MM.1S (cell line): ENCODE measurements at regions not wholly inside any gene's neighbourhood (a gene's known extent, or its start where the extent isn't known, plus 50 kb on each side); places are given as distances from the start of the nearest gene placed in this dataset.

Experiments used
- DNase-seq: peaks from one replicate; pipeline ENCODE4 v3.0.0-alpha.2; 2015
- H2AFZ ChIP-seq: fragments of 300-600 bp; sonication (generic); 2 replicates; pipeline ENCODE4 v1.6.0; 2016; ENCODE audit warnings: antibody characterized with exemption, low read length
- H3F3A ChIP-seq: fragments of 300-600 bp; sonication (generic); 2 replicates; pipeline ENCODE4 v1.6.1; 2016; ENCODE audit warnings: mild to moderate bottlenecking, antibody characterized with exemption, low read length, moderate library complexity, mixed read lengths; ENCODE audit not compliant: insufficient read depth
- H3K27ac ChIP-seq: fragments of 300-600 bp; sonication (generic); 2 replicates; pipeline ENCODE4 v1.5.1; 2016; ENCODE audit warnings: mild to moderate bottlenecking, low read length
- H3K27me3 ChIP-seq: fragments of 300-600 bp; sonication (generic); replicated peaks from 2 replicates; pipeline ENCODE4 v1.6.0; 2016; ENCODE audit warnings: low read length; ENCODE audit not compliant: insufficient read depth
- H3K36me3 ChIP-seq: fragments of 300-600 bp; sonication (generic); replicated peaks from 2 replicates; pipeline ENCODE4 v1.6.1; 2016; ENCODE audit warnings: mild to moderate bottlenecking, low read length, mixed read lengths; ENCODE audit not compliant: insufficient read depth
- H3K4me1 ChIP-seq: fragments of 300-600 bp; sonication (generic); 2 replicates; pipeline ENCODE4 v1.6.1; 2016; ENCODE audit warnings: low read length, mixed read lengths
- H3K4me2 ChIP-seq: fragments of 300-600 bp; sonication (generic); 2 replicates; pipeline ENCODE4 v1.6.0; 2016; ENCODE audit warnings: low read depth, low read length
- H3K4me3 ChIP-seq: fragments of 300-600 bp; sonication (generic); 2 replicates; pipeline ENCODE4 v1.5.1; 2016; ENCODE audit warnings: low read length, mixed read lengths
- H3K79me2 ChIP-seq: fragments of 300-600 bp; sonication (generic); 2 replicates; pipeline ENCODE4 v1.6.1; 2016; ENCODE audit warnings: mixed run types, low read length, mixed read lengths
- H3K9ac ChIP-seq: fragments of 300-600 bp; sonication (generic); 2 replicates; pipeline ENCODE4 v1.6.1; 2016; ENCODE audit warnings: low read length, mixed read lengths
- H3K9me2 ChIP-seq: fragments of 300-600 bp; sonication (generic); replicated peaks from 2 replicates; pipeline ENCODE4 v1.6.1; 2016; ENCODE audit warnings: mild to moderate bottlenecking, low read length, mixed read lengths; ENCODE audit not compliant: insufficient read depth
- H3K9me3 ChIP-seq: fragments of 300-600 bp; sonication (generic); replicated peaks from 2 replicates; pipeline ENCODE4 v1.6.1; 2016; ENCODE audit warnings: mild to moderate bottlenecking, low read length, mixed read lengths; ENCODE audit not compliant: insufficient read depth
- H4K20me1 ChIP-seq: fragments of 300-600 bp; sonication (generic); 2 replicates; pipeline ENCODE4 v1.6.1; 2016; ENCODE audit warnings: mild to moderate bottlenecking, low read length, moderate library complexity, mixed read lengths; ENCODE audit not compliant: insufficient read depth
- CTCF ChIP-seq: fragments of 300-600 bp; sonication (generic); IDR thresholded peaks from 2 replicates; pipeline ENCODE4 v1.5.1; 2016; ENCODE audit warnings: antibody characterized with exemption, low read length, mixed read lengths
- EZH2 ChIP-seq: fragments of 300-600 bp; sonication (generic); optimal IDR thresholded peaks from 2 replicates; pipeline ENCODE3; 2017; ENCODE audit warnings: low read depth, mild to moderate bottlenecking, antibody characterized with exemption, low read length, mixed read lengths
- EZH2phosphoT487 ChIP-seq: fragments of 300-600 bp; sonication (generic); IDR thresholded peaks from 2 replicates; pipeline ENCODE4 v1.6.1; 2018; ENCODE audit warnings: antibody characterized with exemption, low read length

- no peak overlapping the region for H3K27ac ChIP-seq
- H3F3A ChIP-seq = no peaks in the 10 kb centered on the region
- no peak for DNase-seq
- TF ChIP-seq CTCF (no peak), EZH2phosphoT487 (no peak), EZH2 (no peak)
- no peaks in the 10 kb centered on the region for H3K79me2 ChIP-seq
- H3K9ac ChIP-seq = no peak overlapping the region
- H3K4me1 ChIP-seq = no peaks in the 10 kb centered on the region
- no peaks in the 10 kb centered on the region for H3K27me3 ChIP-seq
- H3K9me2 ChIP-seq = no peaks in the 10 kb centered on the region
- H3K4me3 ChIP-seq = no peak overlapping the region
- no peaks in the 10 kb centered on the region for H3K9me3 ChIP-seq
- H3K36me3 ChIP-seq = no peaks in the 10 kb centered on the region
- no peak overlapping the region for H3K4me2 ChIP-seq
- no peaks in the 10 kb centered on the region for H4K20me1 ChIP-seq
- H2AFZ ChIP-seq = no peak overlapping the region
These were observed 997.4 kb downstream of the HACE1 start for GRCh38 chr6:103862297-103862696.

- H3K4me2 ChIP-seq = no peak overlapping the region
- no peaks in the 10 kb centered on the region for H3K27me3 ChIP-seq
- H3K9ac ChIP-seq = no peak overlapping the region
- H3K9me2 ChIP-seq = no peaks in the 10 kb centered on the region
- no peaks in the 10 kb centered on the region for H4K20me1 ChIP-seq
- no peaks in the 10 kb centered on the region for H3K36me3 ChIP-seq
- H3K9me3 ChIP-seq = no peaks in the 10 kb centered on the region
- no peak overlapping the region for H2AFZ ChIP-seq
- H3K79me2 ChIP-seq = no peaks in the 10 kb centered on the region
- no peak overlapping the region for H3K4me3 ChIP-seq
- no peaks in the 10 kb centered on the region for H3F3A ChIP-seq
- DNase-seq = no peak
- no peaks in the 10 kb centered on the region for H3K4me1 ChIP-seq
- TF ChIP-seq EZH2phosphoT487 (no peak), EZH2 (no peak), CTCF (no peak)
- no peak overlapping the region for H3K27ac ChIP-seq
These were observed 1001.7 kb downstream of the HACE1 start for GRCh38 chr6:103858003-103858402.

- no peaks in the 10 kb centered on the region for H3K9me2 ChIP-seq
- H3K36me3 ChIP-seq = no peaks in the 10 kb centered on the region
- no peak overlapping the region for H2AFZ ChIP-seq
- H3K4me1 ChIP-seq = no peaks in the 10 kb centered on the region
- H3K27me3 ChIP-seq = no peaks in the 10 kb centered on the region
- no peaks in the 10 kb centered on the region for H4K20me1 ChIP-seq
- H3K4me3 ChIP-seq = no peak overlapping the region
- no peaks in the 10 kb centered on the region for H3K79me2 ChIP-seq
- no peak for DNase-seq
- H3K9ac ChIP-seq = no peak overlapping the region
- H3K4me2 ChIP-seq = no peak overlapping the region
- no peaks in the 10 kb centered on the region for H3F3A ChIP-seq
- no peaks in the 10 kb centered on the region for H3K9me3 ChIP-seq
- TF ChIP-seq EZH2 (no peak), EZH2phosphoT487 (no peak), CTCF (no peak)
- H3K27ac ChIP-seq = no peak overlapping the region
These were observed 1004.0 kb downstream of the HACE1 start for GRCh38 chr6:103855750-103856149.
